H1 (cell line): ENCODE measurements at regions not wholly inside any gene's neighbourhood (a gene's known extent, or its start where the extent isn't known, plus 50 kb on each side); places are given as distances from the start of the nearest gene placed in this dataset.

Source experiments
- CTCF ChIA-PET: fragments of 300-600 bp; sonication (Branson Sonifier 250); formaldehyde crosslinking; loops from one replicate; lab custom pipeline; 2021; ENCODE audit not compliant: partially characterized antibody; lab: Charles Lee
- POLR2A ChIA-PET: fragments of 300-600 bp; sonication (Branson Sonifier 250); formaldehyde crosslinking; loops from one replicate; lab custom pipeline; 2021; ENCODE audit warnings: inconsistent platforms; ENCODE audit not compliant: partially characterized antibody; lab: Charles Lee
- DNase-seq, 2 experiments: peaks; one replicate each; pipeline versions ENCODE4 v3.0.0 to v3.0.0-alpha.2; 2010 to 2022; ENCODE audit warnings: low spot score in 2 of 2, low read depth in 1 of 2, mixed read lengths in 1 of 2
- FAIRE-seq: peaks from 2 replicates; lab custom pipeline; 2011; peaks lifted over from hg19 to GRCh38; lab: Jason Lieb, UNC
- H2AFZ ChIP-seq: 2 replicates; pipeline ENCODE4 v1.8.1; 2012; ENCODE audit warnings: low read length, inconsistent platforms
- H2AK5ac ChIP-seq: 2 replicates; pipeline ENCODE4 v1.6.1; 2013; ENCODE audit warnings: low read depth, low read length
- H2BK120ac ChIP-seq: replicated peaks from 2 replicates; pipeline ENCODE3; 2013; ENCODE audit warnings: low read depth, low read length, inconsistent platforms
- H2BK12ac ChIP-seq: 2 replicates; pipeline ENCODE4 v1.6.1; 2013; ENCODE audit warnings: low read depth, low read length
- H2BK15ac ChIP-seq: 2 replicates; pipeline ENCODE4 v1.6.1; 2013; ENCODE audit warnings: low read length
- H2BK20ac ChIP-seq: 2 replicates; pipeline ENCODE4 v1.6.1; 2013; ENCODE audit warnings: low read length
- H2BK5ac ChIP-seq: 2 replicates; pipeline ENCODE4 v1.6.1; 2013; ENCODE audit warnings: low read depth, low read length
- H3K14ac ChIP-seq: 2 replicates; pipeline ENCODE4 v1.6.1; 2013; ENCODE audit warnings: inconsistent platforms; ENCODE audit not compliant: insufficient read length
- H3K18ac ChIP-seq: 2 replicates; pipeline ENCODE4 v1.6.1; 2013; ENCODE audit warnings: low read length; ENCODE audit errors: extremely low read depth
- H3K23ac ChIP-seq: 2 replicates; pipeline ENCODE4 v1.6.1; 2013; ENCODE audit warnings: inconsistent platforms; ENCODE audit not compliant: insufficient read length
- H3K23me2 ChIP-seq: 2 replicates; pipeline ENCODE4 v1.6.1; 2013; ENCODE audit warnings: low read depth, low read length
- H3K27ac ChIP-seq: 2 replicates; pipeline ENCODE4 v1.6.1; 2011; ENCODE audit warnings: low read depth, low read length, inconsistent platforms
- H3K27me3 ChIP-seq, 4 experiments: replicated peaks in 1 of 4; 1 replicate in 1 of 4; 2 replicates in 3 of 4; pipeline versions ENCODE4 v1.6.1 to v1.8.1; 2011 to 2013; ENCODE audit warnings: low read length in 3 of 4, mild to moderate bottlenecking in 3 of 4, inconsistent platforms in 2 of 4, mixed read lengths in 2 of 4, moderate library complexity in 1 of 4; ENCODE audit not compliant: control insufficient read depth in 3 of 4, insufficient read depth in 3 of 4; ENCODE audit errors: extremely low read depth in 1 of 4
- H3K36me3 ChIP-seq, 4 experiments: 2 replicates each; pipeline versions ENCODE4 v1.6.1 to v1.8.1; 2011 to 2013; ENCODE audit warnings: mild to moderate bottlenecking in 4 of 4, low read length in 3 of 4, moderate library complexity in 2 of 4, control low read depth in 1 of 4, inconsistent platforms in 1 of 4; ENCODE audit not compliant: insufficient read depth in 4 of 4, control insufficient read depth in 2 of 4
- H3K4ac ChIP-seq: replicated peaks from 2 replicates; pipeline ENCODE3; 2013; ENCODE audit warnings: low read length, low read depth, mixed read lengths, inconsistent platforms; ENCODE audit not compliant: insufficient read length
- H3K4me1 ChIP-seq, 4 experiments: replicated peaks in 1 of 4; 1 replicate in 1 of 4; 2 replicates in 3 of 4; pipeline versions ENCODE4 v1.6.1 to v1.8.1; 2011 to 2013; ENCODE audit warnings: low read length in 3 of 4, inconsistent platforms in 2 of 4, mixed read lengths in 1 of 4; ENCODE audit not compliant: insufficient read depth in 4 of 4, control insufficient read depth in 3 of 4
- H3K4me2 ChIP-seq, 2 experiments: 2 replicates each; pipeline versions ENCODE4 v1.6.1 to v1.8.1; 2011 to 2013; ENCODE audit warnings: low read depth in 2 of 2, low read length in 2 of 2, control low read depth in 1 of 2, inconsistent platforms in 1 of 2, mild to moderate bottlenecking in 1 of 2; ENCODE audit not compliant: insufficient read depth in 1 of 2
- H3K4me3 ChIP-seq, 4 experiments: fragments of 200-600, 300-600 bp in 1 of 4; sonication (generic), shearing (Covaris generic), sonication (Bioruptor Twin) in 1 of 4; 2 replicates each; pipeline versions ENCODE4 v1.5.1 to v1.8.1; 2011 to 2016; ENCODE audit warnings: low read length in 4 of 4, low read depth in 3 of 4, control low read depth in 2 of 4, inconsistent platforms in 2 of 4, mild to moderate bottlenecking in 2 of 4, mixed read lengths in 1 of 4, moderate library complexity in 1 of 4; ENCODE audit not compliant: insufficient read depth in 2 of 4; ENCODE audit errors: extremely low read depth in 1 of 4
- H3K56ac ChIP-seq: replicated peaks from 2 replicates; pipeline ENCODE3; 2013; ENCODE audit warnings: low read depth, mild to moderate bottlenecking, mixed read lengths, low read length, inconsistent platforms; ENCODE audit not compliant: insufficient read length
- H3K79me1 ChIP-seq: 2 replicates; pipeline ENCODE4 v1.6.1; 2013; ENCODE audit warnings: low read depth, low read length, control low read depth
- H3K79me2 ChIP-seq, 2 experiments: 2 replicates each; pipeline versions ENCODE4 v1.6.1 to v1.8.1; 2012 to 2013; ENCODE audit warnings: low read length in 2 of 2, mild to moderate bottlenecking in 2 of 2, inconsistent platforms in 1 of 2; ENCODE audit not compliant: insufficient read depth in 2 of 2, control insufficient read depth in 1 of 2
- H3K9ac ChIP-seq, 4 experiments: replicated peaks in 1 of 4; 1 replicate in 1 of 4; 2 replicates in 3 of 4; pipeline versions ENCODE4 v1.6.1 to v1.8.1; 2011 to 2013; ENCODE audit warnings: low read depth in 3 of 4, low read length in 3 of 4, control low read depth in 2 of 4, mild to moderate bottlenecking in 2 of 4, moderate library complexity in 2 of 4, inconsistent platforms in 1 of 4; ENCODE audit errors: extremely low read depth in 1 of 4
- H3K9me3 ChIP-seq, 2 experiments: 2 replicates each; pipeline versions ENCODE4 v1.6.1 to v1.8.1; 2012 to 2013; ENCODE audit warnings: mild to moderate bottlenecking in 2 of 2, moderate library complexity in 2 of 2, control low read depth in 1 of 2, inconsistent platforms in 1 of 2, low read depth in 1 of 2, low read length in 1 of 2, mixed read lengths in 1 of 2; ENCODE audit not compliant: insufficient read depth in 2 of 2
- H4K20me1 ChIP-seq, 2 experiments: replicated peaks in 1 of 2; 2 replicates each; pipeline versions ENCODE3 to v1.8.1; 2011 to 2013; ENCODE audit warnings: inconsistent platforms in 2 of 2, low read length in 2 of 2, mild to moderate bottlenecking in 1 of 2; ENCODE audit not compliant: insufficient read depth in 2 of 2, control insufficient read depth in 1 of 2
- H4K5ac ChIP-seq: 2 replicates; pipeline ENCODE4 v1.6.1; 2013; ENCODE audit warnings: low read length, low read depth, mixed read lengths, inconsistent platforms; ENCODE audit not compliant: insufficient read length
- H4K8ac ChIP-seq: 2 replicates; pipeline ENCODE4 v1.8.0; 2013; ENCODE audit warnings: mild to moderate bottlenecking, moderate library complexity, low read length, inconsistent platforms; ENCODE audit not compliant: insufficient read depth; ENCODE audit errors: extremely low read depth
- H4K91ac ChIP-seq: replicated peaks from 2 replicates; pipeline ENCODE3; 2013; ENCODE audit warnings: low read length, mixed read lengths, inconsistent platforms; ENCODE audit not compliant: insufficient read length
- CTCF ChIP-seq, 3 experiments: IDR thresholded peaks; 1 replicate in 2 of 3; 2 replicates in 1 of 3; pipeline versions ENCODE4 v1.5.1 to v1.6.1; 2011; ENCODE audit warnings: low read length in 3 of 3, mild to moderate bottlenecking in 3 of 3, inconsistent platforms in 2 of 3, low read depth in 1 of 3, moderate library complexity in 1 of 3; ENCODE audit not compliant: insufficient read depth in 1 of 3; ENCODE audit errors: control extremely low read depth in 1 of 3
- SAP30 ChIP-seq: fragments of 300-600 bp; sonication (generic); IDR thresholded peaks from 2 replicates; pipeline ENCODE4 v1.7.1; 2012; ENCODE audit warnings: low read length, moderate library complexity, mild to moderate bottlenecking, inconsistent platforms; ENCODE audit not compliant: insufficient read depth, insufficient replicate concordance
- SIN3A ChIP-seq, 2 experiments: IDR thresholded peaks in 1 of 2; conservative IDR thresholded peaks in 1 of 2; 2 replicates each; pipeline ENCODE4 v1.6.1; 2011 to 2012; ENCODE audit warnings: low read length in 2 of 2, improper control_type of control experiment in 1 of 2, low read depth in 1 of 2, mild to moderate bottlenecking in 1 of 2
- TCF12 ChIP-seq: IDR thresholded peaks from 2 replicates; pipeline ENCODE4 v1.6.1; 2011; ENCODE audit warnings: low read depth, mild to moderate bottlenecking, low read length
- WGBS, 2 experiments: shearing (Covaris generic) in 1 of 2; methylation state at CpG; one replicate each; pipeline versions ENCODE4 v1.1.6 to v1.1.7; 2013 to 2015; ENCODE audit warnings: low lambda C conversion rate in 2 of 2, mixed read lengths in 2 of 2, inconsistent platforms in 1 of 2, low coverage in 1 of 2, missing lambda C conversion rate in 1 of 2; ENCODE audit not compliant: insufficient replicate concordance in 2 of 2, insufficient coverage in 1 of 2, insufficient read length in 1 of 2; ENCODE audit errors: extremely low coverage in 1 of 2, missing lambda C conversion rate in 1 of 2; 5-methylcytosine and 5-hydroxymethylcytosine counted together
- TF ChIP-seq, protein P1 (sequence below): IDR thresholded peaks from 2 replicates; pipeline ENCODE4 v1.6.1; 2012; ENCODE audit warnings: inconsistent platforms

- H3K4me3 ChIP-seq = no peak overlapping the region
- H3K4me1 ChIP-seq = peaks cover 7 to 10% (median 7%) of the 10 kb centered on the region in 4 experiments
- no peak overlapping the region for H2BK15ac ChIP-seq
- H3K9ac ChIP-seq = no peak overlapping the region
- no peaks in the 10 kb centered on the region for H3K79me2 ChIP-seq
- no peak overlapping the region for H2BK20ac ChIP-seq
- POLR2A ChIA-PET = interaction anchor here (1.2 kb wide), 1 partner anchor 8 kb away, joined by 6 read pairs; no protein-coding TSS in a partner anchor
- WGBS, 2 experiments = 83% methylated on average over 10 of the region's 10 CpGs; no CpG with 5 or more reads in 1 of the 2 experiments
- no peaks in the 10 kb centered on the region for H3K79me1 ChIP-seq
- DNase-seq (peak in 1 of 2 experiments; percentile 29), FAIRE-seq (no peak)
- 0 out of 7 replicates have a peak, but pooled peaks cover 0 to 3% (median 0%) of the 10 kb centered on the region in 4 experiments for H3K27me3 ChIP-seq
- no peak overlapping the region for H3K4me2 ChIP-seq
- CTCF ChIA-PET = interaction anchor here (0.6 to 5.3 kb wide), 15 partner anchors 10 to 552 kb away, joined by 3 to 55 read pairs (median 5); no protein-coding TSS in a partner anchor
- no peaks in the 10 kb centered on the region for H3K36me3 ChIP-seq
- H2AK5ac ChIP-seq = no peak overlapping the region
- H3K9me3 ChIP-seq = no peaks in the 10 kb centered on the region; a peak in 1 of 4 replicates
- H3K56ac ChIP-seq = no peak overlapping the region
- no peaks in the 10 kb centered on the region for H4K20me1 ChIP-seq
- no peak overlapping the region for H3K23ac ChIP-seq
- peak overlapping the region; percentile 36 for H4K91ac ChIP-seq
- H3K18ac ChIP-seq = no peak overlapping the region
- no peak overlapping the region for H3K27ac ChIP-seq
- no peak overlapping the region for H2BK120ac ChIP-seq
- no peak overlapping the region for H3K4ac ChIP-seq
- no peak overlapping the region for H2BK5ac ChIP-seq
- H3K14ac ChIP-seq = no peak overlapping the region
- no peak overlapping the region for H4K5ac ChIP-seq
- no peak overlapping the region for H4K8ac ChIP-seq
- 0 out of 2 replicates have a peak overlapping the region, but pooled peaks have one; percentile 13 for H2BK12ac ChIP-seq
- H2AFZ ChIP-seq = no peak overlapping the region
- peaks cover 4% of the 10 kb centered on the region for H3K23me2 ChIP-seq
- TF ChIP-seq SIN3A (conservative IDR thresholded peaks at IDR 0.05 in 1 of 2, IDR thresholded peaks at IDR 0.05 in 1 of 2; ENCODE audit: low read depth in 1 of 2, low read length in 2 of 2) (no peak), CTCF (IDR thresholded peaks at IDR 0.05; ENCODE audit: control extremely low read depth in 1 of 3, insufficient read depth in 1 of 3, low read depth in 1 of 3, low read length in 3 of 3) (no peak), TCF12 (no peak), SAP30 (no peak)
- TF ChIP-seq, protein P1, sequence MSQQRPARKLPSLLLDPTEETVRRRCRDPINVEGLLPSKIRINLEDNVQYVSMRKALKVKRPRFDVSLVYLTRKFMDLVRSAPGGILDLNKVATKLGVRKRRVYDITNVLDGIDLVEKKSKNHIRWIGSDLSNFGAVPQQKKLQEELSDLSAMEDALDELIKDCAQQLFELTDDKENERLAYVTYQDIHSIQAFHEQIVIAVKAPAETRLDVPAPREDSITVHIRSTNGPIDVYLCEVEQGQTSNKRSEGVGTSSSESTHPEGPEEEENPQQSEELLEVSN = no peak
These were observed 267.8 kb downstream of the RPS24 start for GRCh38 chr10:78301481-78301880.
